Endothelial cell (in vitro differentiated cells): ENCODE measurements at regions not wholly inside any gene's neighbourhood (a gene's known extent, or its start where the extent isn't known, plus 50 kb on each side); places are given as distances from the start of the nearest gene placed in this dataset.

Experiments
- DNase-seq: peaks from one replicate; pipeline ENCODE4 v3.0.0; 2021; ENCODE audit warnings: low spot score
- H3K27ac Mint-ChIP-seq: one replicate; pipeline ENCODE4 v1.8.0; 2021; ENCODE audit warnings: mixed read lengths, inconsistent platforms; ENCODE audit not compliant: unreplicated experiment
- H3K27me3 Mint-ChIP-seq: one replicate; pipeline ENCODE4 v1.8.0; 2021; ENCODE audit warnings: mild to moderate bottlenecking, moderate library complexity, mixed read lengths, inconsistent platforms; ENCODE audit not compliant: unreplicated experiment
- H3K36me3 Mint-ChIP-seq: one replicate; pipeline ENCODE4 v1.8.0; 2021; ENCODE audit warnings: mild to moderate bottlenecking, low read depth, mixed read lengths, inconsistent platforms; ENCODE audit not compliant: unreplicated experiment
- H3K4me1 Mint-ChIP-seq: one replicate; pipeline ENCODE4 v1.8.0; 2021; ENCODE audit warnings: mild to moderate bottlenecking, mixed read lengths, inconsistent platforms; ENCODE audit not compliant: unreplicated experiment
- H3K4me3 Mint-ChIP-seq: one replicate; pipeline ENCODE4 v1.8.0; 2021; ENCODE audit warnings: mild to moderate bottlenecking, mixed read lengths, inconsistent platforms; ENCODE audit not compliant: unreplicated experiment
- H3K9me3 Mint-ChIP-seq: one replicate; pipeline ENCODE4 v1.8.0; 2021; ENCODE audit warnings: mixed read lengths, inconsistent platforms; ENCODE audit not compliant: unreplicated experiment
- TF ChIP-seq, protein P1 (sequence below): fragments of 200-600 bp; sonication (generic); IDR thresholded peaks from one replicate; pipeline ENCODE4 v1.5.0; 2021; ENCODE audit warnings: antibody characterized with exemption; ENCODE audit not compliant: unreplicated experiment

DNA sequence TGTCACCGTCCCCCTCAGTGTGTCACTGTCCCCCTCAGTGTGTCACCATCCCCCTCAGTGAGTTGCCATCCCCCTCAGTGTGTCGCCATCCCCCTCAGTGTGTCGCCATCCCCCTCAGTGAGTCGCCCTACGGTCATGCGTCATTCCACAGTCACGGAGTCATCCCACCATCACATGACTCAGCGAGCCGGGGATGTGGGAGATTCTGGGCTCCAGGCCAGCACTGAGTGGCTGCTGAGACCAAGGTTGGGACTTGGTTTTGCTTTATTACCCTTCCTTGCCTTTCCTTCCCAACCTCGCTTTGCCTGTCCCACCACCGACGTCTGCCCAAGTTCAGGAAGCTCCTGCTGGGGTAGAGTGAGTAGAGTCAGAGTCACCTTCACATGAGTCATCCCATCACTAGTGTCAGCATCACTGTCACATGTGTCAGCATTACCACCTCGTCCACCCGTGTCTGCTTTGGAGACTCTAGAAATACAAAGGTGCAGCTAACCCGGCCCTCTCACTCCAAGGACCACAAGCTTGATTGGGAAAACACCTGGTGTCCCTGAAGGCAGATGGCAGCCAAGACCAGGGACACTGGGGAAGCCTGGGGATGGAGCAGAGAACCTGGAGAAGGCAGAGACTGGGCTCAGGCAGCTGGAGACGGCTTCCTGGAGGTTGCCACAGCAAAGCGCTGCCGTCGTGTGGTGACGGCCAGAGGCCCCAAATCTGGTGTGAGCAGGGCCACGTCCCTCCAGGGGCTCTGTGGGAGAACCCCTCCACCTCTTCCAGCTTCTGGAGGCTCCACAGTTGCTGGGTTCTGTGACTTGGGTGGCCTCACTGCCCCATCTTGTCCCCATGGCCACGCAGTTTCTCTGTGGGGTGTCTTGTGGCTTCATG lies 485.2 kb upstream of the SALL3 start:
- TF ChIP-seq, protein P1, sequence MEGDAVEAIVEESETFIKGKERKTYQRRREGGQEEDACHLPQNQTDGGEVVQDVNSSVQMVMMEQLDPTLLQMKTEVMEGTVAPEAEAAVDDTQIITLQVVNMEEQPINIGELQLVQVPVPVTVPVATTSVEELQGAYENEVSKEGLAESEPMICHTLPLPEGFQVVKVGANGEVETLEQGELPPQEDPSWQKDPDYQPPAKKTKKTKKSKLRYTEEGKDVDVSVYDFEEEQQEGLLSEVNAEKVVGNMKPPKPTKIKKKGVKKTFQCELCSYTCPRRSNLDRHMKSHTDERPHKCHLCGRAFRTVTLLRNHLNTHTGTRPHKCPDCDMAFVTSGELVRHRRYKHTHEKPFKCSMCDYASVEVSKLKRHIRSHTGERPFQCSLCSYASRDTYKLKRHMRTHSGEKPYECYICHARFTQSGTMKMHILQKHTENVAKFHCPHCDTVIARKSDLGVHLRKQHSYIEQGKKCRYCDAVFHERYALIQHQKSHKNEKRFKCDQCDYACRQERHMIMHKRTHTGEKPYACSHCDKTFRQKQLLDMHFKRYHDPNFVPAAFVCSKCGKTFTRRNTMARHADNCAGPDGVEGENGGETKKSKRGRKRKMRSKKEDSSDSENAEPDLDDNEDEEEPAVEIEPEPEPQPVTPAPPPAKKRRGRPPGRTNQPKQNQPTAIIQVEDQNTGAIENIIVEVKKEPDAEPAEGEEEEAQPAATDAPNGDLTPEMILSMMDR, result no peak
- peaks cover 28% of the 10 kb centered on the region for H3K9me3 Mint-ChIP-seq

DNA sequence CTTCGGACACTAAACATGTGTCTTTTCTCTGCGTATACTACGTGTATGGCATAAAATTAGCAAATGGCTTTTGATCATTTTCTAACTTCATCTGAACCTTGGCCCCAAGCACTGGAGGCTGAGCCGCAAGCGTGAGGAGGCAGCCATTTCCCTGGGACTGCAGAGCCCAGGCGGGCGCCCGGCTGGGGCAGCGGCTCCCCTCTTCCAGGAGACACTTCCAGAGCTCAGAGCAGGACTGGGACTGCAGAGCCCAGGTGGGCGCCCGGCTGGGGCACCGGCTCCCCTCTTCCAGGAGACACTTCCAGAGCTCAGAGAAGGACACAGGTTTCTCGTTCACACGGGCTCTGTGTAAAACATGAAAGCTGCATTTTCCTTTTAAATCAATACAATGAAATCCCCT lies 484.1 kb upstream of the SALL3 start:
- Mint-ChIP-seq H3K4me3 (no peak overlapping the region), H3K36me3 (peaks cover 17% of the 10 kb centered on the region), H3K9me3 (peaks cover 28% of the 10 kb centered on the region), H3K27ac (no peak overlapping the region), H3K27me3 (peaks cover 10% of the 10 kb centered on the region), H3K4me1 (no peaks in the 10 kb centered on the region)
- TF ChIP-seq, protein P1, result no peak
- no peak for DNase-seq

More for the DNA sequence above, 485.2 kb upstream of the SALL3 start:
- no peak for DNase-seq
- Mint-ChIP-seq H3K36me3 (peaks cover 14% of the 10 kb centered on the region), H3K4me1 (no peaks in the 10 kb centered on the region), H3K27me3 (peaks cover 10% of the 10 kb centered on the region), H3K27ac (no peak overlapping the region), H3K4me3 (peak overlapping the region; percentile 59)

- Mint-ChIP-seq H3K4me3 (no peak overlapping the region), H3K36me3 (peaks cover 17% of the 10 kb centered on the region), H3K27ac (no peak overlapping the region), H3K27me3 (peaks cover 11% of the 10 kb centered on the region), H3K4me1 (no peaks in the 10 kb centered on the region), H3K9me3 (peaks cover 31% of the 10 kb centered on the region)
- no peak for DNase-seq
- TF ChIP-seq, protein P1, result no peak
Measured at GRCh38 chr18:78496079-78496478, 483.5 kb upstream of the SALL3 start.

GRCh38 chr18:78497641-78498040 lies 482.0 kb upstream of the SALL3 start:
- TF ChIP-seq, protein P1, result no peak
- H3K4me1 Mint-ChIP-seq, result no peaks in the 10 kb centered on the region
- peaks cover 21% of the 10 kb centered on the region for H3K27me3 Mint-ChIP-seq
- no peak overlapping the region for H3K27ac Mint-ChIP-seq
- DNase-seq, result no peak
- no peak overlapping the region for H3K4me3 Mint-ChIP-seq
- H3K36me3 Mint-ChIP-seq, result peaks cover 17% of the 10 kb centered on the region
- H3K9me3 Mint-ChIP-seq, result peaks cover 38% of the 10 kb centered on the region

DNA sequence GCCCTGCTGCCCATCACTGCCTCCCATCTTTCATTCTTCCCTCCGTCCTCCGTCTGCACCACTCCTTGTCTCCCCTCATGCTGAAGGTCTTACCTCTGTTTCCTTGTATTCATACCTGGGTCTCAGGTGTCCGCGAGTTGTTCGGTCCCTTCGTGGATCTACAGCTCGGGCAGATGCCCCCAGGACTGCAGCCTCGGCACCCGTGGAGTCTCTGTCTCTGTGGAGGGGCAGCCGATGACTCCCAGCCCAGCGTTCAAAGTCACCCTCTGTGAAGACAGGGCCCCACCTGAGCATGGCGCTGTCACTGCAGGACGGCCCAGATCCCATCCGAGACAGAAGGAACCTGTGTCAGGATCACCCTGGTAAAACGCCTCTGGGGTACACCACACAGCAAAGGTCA lies 480.0 kb upstream of the SALL3 start:
- H3K27ac Mint-ChIP-seq, result no peak overlapping the region
- TF ChIP-seq, protein P1, result no peak
- no peak for DNase-seq
- H3K4me1 Mint-ChIP-seq, result no peaks in the 10 kb centered on the region
- peaks cover 42% of the 10 kb centered on the region for H3K9me3 Mint-ChIP-seq
- peaks cover 20% of the 10 kb centered on the region for H3K36me3 Mint-ChIP-seq
- peaks cover 26% of the 10 kb centered on the region for H3K27me3 Mint-ChIP-seq
- peak overlapping the region; percentile 27 for H3K4me3 Mint-ChIP-seq
